HG02588 (cell line): ENCODE measurements at regions not wholly inside any gene's neighbourhood (a gene's known extent, or its start where the extent isn't known, plus 50 kb on each side); places are given as distances from the start of the nearest gene placed in this dataset.

Experiments used
- ATAC-seq: cut with Tn5 transposase; IDR thresholded peaks from one replicate; pipeline ENCODE4 v1.9.1; 2021; ENCODE audit warnings: mild to moderate bottlenecking, moderate library complexity; ENCODE audit not compliant: unreplicated experiment

GRCh38 chr2:12194968-12195367, 448.5 kb downstream of the LPIN1 start:
- ATAC-seq = no peak

GRCh38 chr2:12196495-12196894, 450.1 kb downstream of the LPIN1 start:
- peak; percentile 83 for ATAC-seq

GRCh38 chr2:12197133-12197532, 450.7 kb downstream of the LPIN1 start:
- ATAC-seq = no peak

- no peak for ATAC-seq
These were observed 453.2 kb downstream of the LPIN1 start for GRCh38 chr2:12199491-12200211.

- no peak for ATAC-seq
These were observed 454.9 kb downstream of the LPIN1 start for GRCh38 chr2:12201369-12201768.

- ATAC-seq = no peak
These were observed 456.1 kb downstream of the LPIN1 start for GRCh38 chr2:12202313-12203075.

- ATAC-seq = no peak
These were observed 457.1 kb downstream of the LPIN1 start for GRCh38 chr2:12203528-12203927.

GRCh38 chr2:12205086-12205485, 458.7 kb downstream of the LPIN1 start:
- no peak for ATAC-seq

GRCh38 chr2:12207491-12207890, 461.1 kb downstream of the LPIN1 start:
- ATAC-seq = no peak

GRCh38 chr2:12210016-12210933, 463.8 kb downstream of the LPIN1 start:
- no peak for ATAC-seq

GRCh38 chr2:12211326-12212175, 465.1 kb downstream of the LPIN1 start:
- ATAC-seq = no peak

- no peak for ATAC-seq
These were observed 466.6 kb downstream of the LPIN1 start for GRCh38 chr2:12212841-12213597.

GRCh38 chr2:12217175-12217574, 470.7 kb downstream of the LPIN1 start:
- ATAC-seq = no peak

- no peak for ATAC-seq
These were observed 473.3 kb downstream of the LPIN1 start for GRCh38 chr2:12219761-12220160.

- no peak for ATAC-seq
These were observed 475.2 kb downstream of the LPIN1 start for GRCh38 chr2:12221584-12221983.

- no peak for ATAC-seq
These were observed 476.1 kb downstream of the LPIN1 start for GRCh38 chr2:12222554-12222953.

- no peak for ATAC-seq
These were observed 477.3 kb downstream of the LPIN1 start for GRCh38 chr2:12223732-12224131.

GRCh38 chr2:12226653-12227052, 480.2 kb downstream of the LPIN1 start:
- ATAC-seq = no peak

- ATAC-seq = no peak
These were observed 481.6 kb downstream of the LPIN1 start for GRCh38 chr2:12227941-12228608.
